Hepatocyte (in vitro differentiated cells): ENCODE measurements at regions not wholly inside any gene's neighbourhood (a gene's known extent, or its start where the extent isn't known, plus 50 kb on each side); places are given as distances from the start of the nearest gene placed in this dataset.

Experiments
- DNase-seq: peaks from one replicate; pipeline ENCODE4 v3.0.0-alpha.2; 2016; ENCODE audit warnings: low spot score
- H2AFZ ChIP-seq: fragments of 200-600 bp; sonication (generic); 2 replicates; pipeline ENCODE4 v1.6.0; 2016; ENCODE audit warnings: antibody characterized with exemption, mild to moderate bottlenecking
- H3K27ac ChIP-seq: fragments of 200-600 bp; sonication (generic); 2 replicates; pipeline ENCODE4 v1.5.1; 2016; ENCODE audit warnings: mild to moderate bottlenecking
- H3K27me3 ChIP-seq: fragments of 200-600 bp; sonication (generic); 2 replicates; pipeline ENCODE4 v1.6.1; 2016
- H3K36me3 ChIP-seq: fragments of 200-600 bp; sonication (generic); replicated peaks from 2 replicates; pipeline ENCODE4 v1.5.1; 2016; ENCODE audit warnings: low read depth; ENCODE audit not compliant: insufficient read depth
- H3K4me1 ChIP-seq: fragments of 200-600 bp; sonication (generic); 2 replicates; pipeline ENCODE4 v1.5.1; 2016; ENCODE audit warnings: mild to moderate bottlenecking, moderate library complexity; ENCODE audit not compliant: insufficient read depth
- H3K4me2 ChIP-seq: fragments of 200-600 bp; sonication (generic); 2 replicates; pipeline ENCODE4 v1.6.0; 2016
- H3K4me3 ChIP-seq: fragments of 200-600 bp; sonication (generic); 2 replicates; pipeline ENCODE4 v1.5.1; 2016; ENCODE audit warnings: mild to moderate bottlenecking
- H3K79me2 ChIP-seq: fragments of 200-600 bp; sonication (generic); 2 replicates; pipeline ENCODE4 v1.6.0; 2017; ENCODE audit warnings: mild to moderate bottlenecking
- H3K9me2 ChIP-seq: fragments of 200-600 bp; sonication (generic); replicated peaks from 2 replicates; pipeline ENCODE4 v1.6.0; 2017; ENCODE audit warnings: mild to moderate bottlenecking; ENCODE audit not compliant: insufficient read depth
- H3K9me3 ChIP-seq: fragments of 200-600 bp; sonication (generic); 2 replicates; pipeline ENCODE4 v1.5.1; 2016; ENCODE audit warnings: low read depth, mild to moderate bottlenecking
- H4K20me1 ChIP-seq: fragments of 200-600 bp; sonication (generic); 2 replicates; pipeline ENCODE4 v1.6.0; 2016; ENCODE audit warnings: mild to moderate bottlenecking; ENCODE audit not compliant: insufficient read depth, poor library complexity, severe bottlenecking
- EZH2 ChIP-seq: fragments of 200-600 bp; sonication (generic); IDR thresholded peaks from 2 replicates; pipeline ENCODE4 v1.6.1; 2016; ENCODE audit warnings: antibody characterized with exemption, mild to moderate bottlenecking, borderline replicate concordance
- EZH2phosphoT487 ChIP-seq: fragments of 200-600 bp; sonication (generic); IDR thresholded peaks from one replicate; pipeline ENCODE4 v1.6.1; 2018; ENCODE audit warnings: antibody characterized with exemption, mild to moderate bottlenecking, low read depth, moderate library complexity; ENCODE audit not compliant: unreplicated experiment, severe bottlenecking
- WGBS: methylation state at CpG from one replicate; pipeline ENCODE4 v1.1.6; 2016; ENCODE audit warnings: low lambda C conversion rate; ENCODE audit errors: missing lambda C conversion rate; 5-methylcytosine and 5-hydroxymethylcytosine counted together
- TF ChIP-seq, protein P1 (sequence below): fragments of 200-600 bp; sonication (generic); IDR thresholded peaks from 2 replicates; pipeline ENCODE4 v1.5.1; 2016; ENCODE audit warnings: antibody characterized with exemption, mild to moderate bottlenecking; ENCODE audit not compliant: poor library complexity

- no peaks in the 10 kb centered on the region for H3K27me3 ChIP-seq
- 51% methylated on average over 9 of the region's 9 CpGs for WGBS
- no peaks in the 10 kb centered on the region for H3K79me2 ChIP-seq
- H2AFZ ChIP-seq: peak overlapping the region; percentile 38
- H4K20me1 ChIP-seq: no peaks in the 10 kb centered on the region
- peaks cover 7% of the 10 kb centered on the region for H3K4me1 ChIP-seq
- no peak for TF ChIP-seq EZH2phosphoT487
- TF ChIP-seq, protein P1, sequence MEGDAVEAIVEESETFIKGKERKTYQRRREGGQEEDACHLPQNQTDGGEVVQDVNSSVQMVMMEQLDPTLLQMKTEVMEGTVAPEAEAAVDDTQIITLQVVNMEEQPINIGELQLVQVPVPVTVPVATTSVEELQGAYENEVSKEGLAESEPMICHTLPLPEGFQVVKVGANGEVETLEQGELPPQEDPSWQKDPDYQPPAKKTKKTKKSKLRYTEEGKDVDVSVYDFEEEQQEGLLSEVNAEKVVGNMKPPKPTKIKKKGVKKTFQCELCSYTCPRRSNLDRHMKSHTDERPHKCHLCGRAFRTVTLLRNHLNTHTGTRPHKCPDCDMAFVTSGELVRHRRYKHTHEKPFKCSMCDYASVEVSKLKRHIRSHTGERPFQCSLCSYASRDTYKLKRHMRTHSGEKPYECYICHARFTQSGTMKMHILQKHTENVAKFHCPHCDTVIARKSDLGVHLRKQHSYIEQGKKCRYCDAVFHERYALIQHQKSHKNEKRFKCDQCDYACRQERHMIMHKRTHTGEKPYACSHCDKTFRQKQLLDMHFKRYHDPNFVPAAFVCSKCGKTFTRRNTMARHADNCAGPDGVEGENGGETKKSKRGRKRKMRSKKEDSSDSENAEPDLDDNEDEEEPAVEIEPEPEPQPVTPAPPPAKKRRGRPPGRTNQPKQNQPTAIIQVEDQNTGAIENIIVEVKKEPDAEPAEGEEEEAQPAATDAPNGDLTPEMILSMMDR: no peak
- TF ChIP-seq EZH2: no peak
- no peak for DNase-seq
- H3K4me3 ChIP-seq: no peak overlapping the region
- H3K27ac ChIP-seq: no peak overlapping the region
- H3K4me2 ChIP-seq: peak overlapping the region; percentile 14
- no peaks in the 10 kb centered on the region for H3K36me3 ChIP-seq
- no peaks in the 10 kb centered on the region for H3K9me3 ChIP-seq
- no peaks in the 10 kb centered on the region for H3K9me2 ChIP-seq
These were observed 184.2 kb upstream of the CTSO start for GRCh38 chr4:156137679-156138473.

DNA sequence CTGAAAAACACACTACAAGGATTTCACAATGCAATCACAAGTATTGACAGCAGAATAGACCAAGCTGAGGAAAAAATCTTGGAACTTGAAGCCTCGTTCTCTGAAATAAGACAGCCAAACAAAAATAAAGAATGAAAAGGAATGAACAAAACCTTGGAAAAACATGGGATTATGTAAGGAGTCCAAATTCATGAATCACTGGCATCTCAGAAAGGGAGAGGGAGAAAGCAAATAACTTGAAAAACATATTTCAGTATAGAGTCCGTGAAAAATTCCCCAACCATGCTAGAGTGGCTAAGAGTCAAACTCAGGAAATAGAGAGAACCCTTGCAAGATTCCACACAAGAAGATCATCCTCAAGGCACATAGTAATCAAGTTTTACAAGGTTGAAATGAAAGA, 178.5 kb upstream of the CTSO start:
- DNase-seq: no peak
- H3K27ac ChIP-seq: no peak overlapping the region
- H3K9me2 ChIP-seq: no peaks in the 10 kb centered on the region
- no peaks in the 10 kb centered on the region for H3K27me3 ChIP-seq
- no peak overlapping the region for H3K4me2 ChIP-seq
- H4K20me1 ChIP-seq: no peaks in the 10 kb centered on the region
- 88% methylated on average over 2 of the region's 2 CpGs for WGBS
- H3K4me1 ChIP-seq: no peaks in the 10 kb centered on the region
- no peaks in the 10 kb centered on the region for H3K9me3 ChIP-seq
- H3K79me2 ChIP-seq: no peaks in the 10 kb centered on the region
- H2AFZ ChIP-seq: no peak overlapping the region
- TF ChIP-seq, protein P1: no peak
- TF ChIP-seq EZH2: no peak
- no peak for TF ChIP-seq EZH2phosphoT487
- H3K4me3 ChIP-seq: no peak overlapping the region
- no peaks in the 10 kb centered on the region for H3K36me3 ChIP-seq

DNA sequence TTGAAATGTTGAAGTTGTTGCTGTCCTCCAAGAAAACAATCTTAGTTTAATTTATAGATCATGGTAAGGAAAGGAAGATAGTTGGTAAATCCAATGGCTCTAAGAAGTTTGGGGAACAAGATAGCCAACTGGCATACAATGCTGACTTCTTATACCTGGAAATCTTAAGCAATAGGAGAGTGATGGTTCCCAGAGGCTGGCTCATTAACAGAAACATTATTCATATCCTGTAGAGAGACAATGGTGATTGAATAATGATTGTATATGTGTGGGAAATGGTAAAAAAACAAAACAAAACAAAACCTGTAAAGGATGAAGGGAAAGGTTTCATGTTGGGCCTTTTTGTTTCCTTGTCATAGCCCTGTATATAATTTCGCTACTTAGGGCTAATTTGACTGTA, 174.9 kb upstream of the CTSO start:
- Histone ChIP-seq H3K4me2 (no peak overlapping the region), H3K27ac (no peak overlapping the region), H3K27me3 (no peaks in the 10 kb centered on the region), H3K9me2 (no peaks in the 10 kb centered on the region), H3K79me2 (no peaks in the 10 kb centered on the region), H3K9me3 (no peaks in the 10 kb centered on the region), H4K20me1 (no peaks in the 10 kb centered on the region), H2AFZ (no peak overlapping the region), H3K36me3 (no peaks in the 10 kb centered on the region), H3K4me1 (no peaks in the 10 kb centered on the region), H3K4me3 (no peak overlapping the region)
- DNase-seq: no peak
- WGBS: 96% methylated on average over 1 of the region's 1 CpG
- TF ChIP-seq, protein P1: no peak
- TF ChIP-seq EZH2 (no peak), EZH2phosphoT487 (no peak)
